Neural cell (in vitro differentiated cells): ENCODE measurements at regions not wholly inside any gene's neighbourhood (a gene's known extent, or its start where the extent isn't known, plus 50 kb on each side); places are given as distances from the start of the nearest gene placed in this dataset.

Source experiments
- H2AFZ ChIP-seq: fragments of 200-600, 300-800 bp; sonication (generic), shearing (Covaris generic); 2 replicates; pipeline ENCODE4 v1.6.0; 2014; ENCODE audit warnings: low read depth, mild to moderate bottlenecking, antibody characterized with exemption, low read length, moderate library complexity
- H3F3A ChIP-seq: fragments of 200-600 bp; shearing (Covaris generic); 2 replicates; pipeline ENCODE4 v1.6.1; 2016; ENCODE audit warnings: mild to moderate bottlenecking, moderate library complexity, mixed read lengths, antibody characterized with exemption, low read length; ENCODE audit not compliant: insufficient read depth, poor library complexity, severe bottlenecking
- H3K27ac ChIP-seq: fragments of 200-600, 300-800 bp; sonication (generic), shearing (Covaris generic); 2 replicates; pipeline ENCODE4 v1.5.1; 2014; ENCODE audit warnings: mild to moderate bottlenecking, low read length, moderate library complexity
- H3K27me3 ChIP-seq: fragments of 300-800, 200-600 bp; sonication (generic), shearing (Covaris generic); 2 replicates; pipeline ENCODE4 v1.6.0; 2014; ENCODE audit warnings: mild to moderate bottlenecking, low read depth, low read length, moderate library complexity; ENCODE audit not compliant: insufficient read depth
- H3K36me3 ChIP-seq: fragments of 300-800, 200-600 bp; sonication (generic), shearing (Covaris generic); 2 replicates; pipeline ENCODE4 v1.5.1; 2014; ENCODE audit warnings: mild to moderate bottlenecking, antibody characterized with exemption, low read length, moderate library complexity; ENCODE audit not compliant: insufficient read depth
- H3K4me2 ChIP-seq: fragments of 300-800, 200-600 bp; sonication (generic), shearing (Covaris generic); 2 replicates; pipeline ENCODE4 v1.6.0; 2014; ENCODE audit warnings: mild to moderate bottlenecking, low read length
- H3K4me3 ChIP-seq: fragments of 300-800, 200-600 bp; sonication (generic), shearing (Covaris generic); 2 replicates; pipeline ENCODE4 v1.5.1; 2014; ENCODE audit warnings: mild to moderate bottlenecking, low read length, moderate library complexity
- H3K79me2 ChIP-seq: fragments of 200-600 bp; shearing (Covaris generic); replicated peaks from 2 replicates; pipeline ENCODE4 v1.6.0; 2014; ENCODE audit warnings: mild to moderate bottlenecking, low read length, moderate library complexity; ENCODE audit not compliant: insufficient read depth
- H3K9ac ChIP-seq: fragments of 300-800, 200-600 bp; sonication (generic), shearing (Covaris generic); 2 replicates; pipeline ENCODE4 v1.6.1; 2016; ENCODE audit warnings: mild to moderate bottlenecking, low read length, mixed read lengths
- H3K9me2 ChIP-seq: fragments of 200-600 bp; shearing (Covaris generic); 2 replicates; pipeline ENCODE4 v1.6.1; 2016; ENCODE audit warnings: mild to moderate bottlenecking, low read length, mixed read lengths; ENCODE audit not compliant: insufficient read depth
- H3K9me3 ChIP-seq: fragments of 200-600, 300-800 bp; sonication (generic), shearing (Covaris generic); 2 replicates; pipeline ENCODE4 v1.6.1; 2016; ENCODE audit warnings: mild to moderate bottlenecking, mixed run types, low read length, moderate library complexity, mixed read lengths
- H4K20me1 ChIP-seq: fragments of 200-600 bp; shearing (Covaris generic); 2 replicates; pipeline ENCODE4 v1.6.1; 2016; ENCODE audit warnings: mild to moderate bottlenecking, mixed run types; ENCODE audit not compliant: insufficient read depth
- CTCF ChIP-seq: fragments of 450-650 bp; IDR thresholded peaks from 2 replicates; pipeline ENCODE4 v1.5.1; 2014; ENCODE audit warnings: antibody characterized with exemption, mild to moderate bottlenecking, moderate library complexity; ENCODE audit not compliant: poor library complexity, severe bottlenecking
- EP300 ChIP-seq: fragments of 450-650 bp; conservative IDR thresholded peaks from 2 replicates; pipeline ENCODE4 v1.6.1; 2014; ENCODE audit warnings: antibody characterized with exemption, mild to moderate bottlenecking, moderate library complexity; ENCODE audit not compliant: poor library complexity, severe bottlenecking
- EZH2 ChIP-seq: fragments of 200-600, 300-800 bp; shearing (Covaris generic), sonication (generic); IDR thresholded peaks from 2 replicates; pipeline ENCODE4 v1.6.1; 2014; ENCODE audit warnings: antibody characterized with exemption, low read length, borderline replicate concordance, mild to moderate bottlenecking; ENCODE audit not compliant: insufficient read depth, poor library complexity, severe bottlenecking
- MXI1 ChIP-seq: fragments of 450-650 bp; conservative IDR thresholded peaks from 2 replicates; pipeline ENCODE4 v1.6.1; 2014; ENCODE audit warnings: antibody characterized with exemption, mild to moderate bottlenecking; ENCODE audit not compliant: poor library complexity, severe bottlenecking
- POLR2AphosphoS5 ChIP-seq: IDR thresholded peaks from 2 replicates; pipeline ENCODE4 v1.6.1; 2012
- RAD21 ChIP-seq: fragments of 450-650 bp; conservative IDR thresholded peaks from 2 replicates; pipeline ENCODE4 v1.6.1; 2014; ENCODE audit warnings: antibody characterized with exemption, mild to moderate bottlenecking, moderate library complexity
- REST ChIP-seq: IDR thresholded peaks from 2 replicates; pipeline ENCODE4 v1.6.1; 2012; ENCODE audit warnings: borderline replicate concordance
- SMC3 ChIP-seq: fragments of 450-650 bp; conservative IDR thresholded peaks from 2 replicates; pipeline ENCODE4 v1.6.1; 2014; ENCODE audit warnings: antibody characterized with exemption, mild to moderate bottlenecking, moderate library complexity; ENCODE audit not compliant: poor library complexity
- TAF1 ChIP-seq: IDR thresholded peaks from 2 replicates; pipeline ENCODE4 v1.6.1; 2012; ENCODE audit warnings: low read depth

GRCh38 chr12:58026897-58027891 is 85.8 kb downstream of the ATP23 start:
- H3F3A ChIP-seq, result no peaks in the 10 kb centered on the region
- H3K4me2 ChIP-seq, result no peak overlapping the region
- no peak overlapping the region for H2AFZ ChIP-seq
- H3K79me2 ChIP-seq, result no peaks in the 10 kb centered on the region
- H3K9me2 ChIP-seq, result no peaks in the 10 kb centered on the region
- no peaks in the 10 kb centered on the region for H3K36me3 ChIP-seq
- no peak overlapping the region for H3K27ac ChIP-seq
- H3K9me3 ChIP-seq, result no peaks in the 10 kb centered on the region
- no peaks in the 10 kb centered on the region for H3K27me3 ChIP-seq
- H3K4me3 ChIP-seq, result no peak overlapping the region
- no peak for TF ChIP-seq POLR2AphosphoS5
- no peak for TF ChIP-seq SMC3
- no peak for TF ChIP-seq MXI1
- H3K9ac ChIP-seq, result no peak overlapping the region
- H4K20me1 ChIP-seq, result no peaks in the 10 kb centered on the region

GRCh38 chr12:58028294-58028693 is 86.9 kb downstream of the ATP23 start:
- H3K79me2 ChIP-seq, result no peaks in the 10 kb centered on the region
- no peaks in the 10 kb centered on the region for H3K9me2 ChIP-seq
- H2AFZ ChIP-seq, result no peak overlapping the region
- no peaks in the 10 kb centered on the region for H3F3A ChIP-seq
- H3K4me3 ChIP-seq, result no peak overlapping the region
- no peaks in the 10 kb centered on the region for H3K9me3 ChIP-seq
- H4K20me1 ChIP-seq, result no peaks in the 10 kb centered on the region
- H3K27me3 ChIP-seq, result no peaks in the 10 kb centered on the region
- TF ChIP-seq CTCF (no peak), TAF1 (no peak), MXI1 (no peak), RAD21 (no peak), SMC3 (no peak), POLR2AphosphoS5 (no peak), REST (no peak), EZH2 (no peak), EP300 (no peak)
- no peak overlapping the region for H3K27ac ChIP-seq
- H3K9ac ChIP-seq, result no peak overlapping the region
- no peak overlapping the region for H3K4me2 ChIP-seq
- no peaks in the 10 kb centered on the region for H3K36me3 ChIP-seq
